Epithelial cell of prostate (primary cell): ENCODE measurements at regions not wholly inside any gene's neighbourhood (a gene's known extent, or its start where the extent isn't known, plus 50 kb on each side); places are given as distances from the start of the nearest gene placed in this dataset.
"Not testable (repeated sequence)": the region's sequence is repeated elsewhere in the genome, so short reads cannot be mapped to it uniquely, and the experiment has no call there.

ENCODE experiments used
- DNase-seq: peaks from one replicate; pipeline ENCODE4 v3.0.0-alpha.2; 2011; ENCODE audit warnings: low read depth, low spot score
- H3K27ac ChIP-seq: fragments of 450-650 bp; 2 replicates; pipeline ENCODE4 v1.5.1; 2017; ENCODE audit warnings: mild to moderate bottlenecking

- DNase-seq, H3K27ac ChIP-seq: not testable (repeated sequence)
Observed at GRCh38 chr7:47052541-47053208, 529.2 kb downstream of the TNS3 start.

GRCh38 chr7:47049234-47049774 lies 532.6 kb downstream of the TNS3 start:
- DNase-seq: no peak
- H3K27ac ChIP-seq: no peak overlapping the region

- DNase-seq: no peak
- no peak overlapping the region for H3K27ac ChIP-seq
Observed at GRCh38 chr7:47047384-47047783, 534.5 kb downstream of the TNS3 start.

- DNase-seq: no peak
- no peak overlapping the region for H3K27ac ChIP-seq
Observed at GRCh38 chr7:47046949-47047348, 535.0 kb downstream of the TNS3 start.

- H3K27ac ChIP-seq: no peak overlapping the region
- DNase-seq: no peak
Observed at GRCh38 chr7:47045207-47046051, 536.5 kb downstream of the TNS3 start.

- DNase-seq: no peak
- H3K27ac ChIP-seq: no peak overlapping the region
Observed at GRCh38 chr7:47044625-47045024, 537.3 kb downstream of the TNS3 start.

GRCh38 chr7:47043304-47043703 lies 538.6 kb downstream of the TNS3 start:
- no peak overlapping the region for H3K27ac ChIP-seq
- no peak for DNase-seq

GRCh38 chr7:47042669-47043068 lies 539.2 kb downstream of the TNS3 start:
- DNase-seq: no peak
- H3K27ac ChIP-seq: no peak overlapping the region

- DNase-seq: no peak
- H3K27ac ChIP-seq: no peak overlapping the region
Observed at GRCh38 chr7:47040795-47041347, 541.0 kb downstream of the TNS3 start.

- H3K27ac ChIP-seq: no peak overlapping the region
- no peak for DNase-seq
Observed at GRCh38 chr7:47039904-47040303, 542.0 kb downstream of the TNS3 start.

- DNase-seq: no peak
- H3K27ac ChIP-seq: no peak overlapping the region
Observed at GRCh38 chr7:47039089-47039648, 542.7 kb downstream of the TNS3 start.

- no peak overlapping the region for H3K27ac ChIP-seq
- DNase-seq: no peak
Observed at GRCh38 chr7:47038621-47039020, 543.3 kb downstream of the TNS3 start.

- no peak overlapping the region for H3K27ac ChIP-seq
- DNase-seq: no peak
Observed at GRCh38 chr7:47037607-47038006, 544.3 kb downstream of the TNS3 start.

- H3K27ac ChIP-seq: no peak overlapping the region
- DNase-seq: no peak
Observed at GRCh38 chr7:47036909-47037308, 545.0 kb downstream of the TNS3 start.

- DNase-seq: no peak
- no peak overlapping the region for H3K27ac ChIP-seq
Observed at GRCh38 chr7:47035522-47035921, 546.4 kb downstream of the TNS3 start.

- no peak for DNase-seq
- H3K27ac ChIP-seq: no peak overlapping the region
Observed at GRCh38 chr7:47034180-47034579, 547.7 kb downstream of the TNS3 start.

- no peak overlapping the region for H3K27ac ChIP-seq
- DNase-seq: no peak
Observed at GRCh38 chr7:47032536-47032908, 549.4 kb downstream of the TNS3 start.

- DNase-seq: no peak
- no peak overlapping the region for H3K27ac ChIP-seq
Observed at GRCh38 chr7:47031786-47032535, 550.0 kb downstream of the TNS3 start.

GRCh38 chr7:47028284-47028683 lies 553.6 kb downstream of the TNS3 start:
- no peak overlapping the region for H3K27ac ChIP-seq
- DNase-seq: no peak

GRCh38 chr7:47027695-47028240 lies 554.1 kb downstream of the TNS3 start:
- DNase-seq: no peak
- no peak overlapping the region for H3K27ac ChIP-seq
